Heart right ventricle (tissue), 16 donors: ENCODE measurements at regions not wholly inside any gene's neighbourhood (a gene's known extent, or its start where the extent isn't known, plus 50 kb on each side); places are given as distances from the start of the nearest gene placed in this dataset.

Source experiments
- ATAC-seq, 8 donors: fragments of 200-7000 bp; cut with Tn5 transposase; one replicate each; pipeline ENCODE4 v1.9.1; 2020; ENCODE audit warnings: mild to moderate bottlenecking in 8 of 8, moderate library complexity in 8 of 8, moderate number of reproducible peaks in 1 of 8
- DNase-seq, 2 donors: peaks; one replicate each; pipeline ENCODE4 v3.0.0-alpha.2; 2020
- H3K27ac ChIP-seq, 10 donors: fragments of 200-600 bp; sonication (generic) in 2 of 10; one replicate each; pipeline versions ENCODE4 v1.5.0 to v1.8.0; 2020 to 2022; ENCODE audit warnings: mild to moderate bottlenecking in 3 of 10
- H3K27me3 ChIP-seq, 7 donors: fragments of 200-600 bp; one replicate each; pipeline ENCODE4 v1.8.0; 2021 to 2022; ENCODE audit warnings: mild to moderate bottlenecking in 2 of 7
- H3K36me3 ChIP-seq, 9 donors: fragments of 200-600 bp; sonication (generic) in 1 of 9; one replicate each; pipeline versions ENCODE4 v1.5.0 to v1.8.0; 2020 to 2022; ENCODE audit warnings: mild to moderate bottlenecking in 2 of 9
- H3K4me1 ChIP-seq, 9 donors: fragments of 200-600 bp; sonication (generic) in 1 of 9; one replicate each; pipeline versions ENCODE4 v1.5.0 to v1.8.0; 2020 to 2022; ENCODE audit warnings: mild to moderate bottlenecking in 4 of 9
- H3K4me3 ChIP-seq, 10 donors: fragments of 200-600 bp; sonication (generic) in 2 of 10; one replicate each; pipeline versions ENCODE4 v1.5.0 to v1.8.0; 2020 to 2022; ENCODE audit warnings: mild to moderate bottlenecking in 7 of 10, moderate library complexity in 2 of 10
- H3K9me3 ChIP-seq, 11 donors: fragments of 200-600 bp in 10 of 11; sonication (generic) in 2 of 11; one replicate each; pipeline versions ENCODE4 v1.5.0 to v1.8.0; 2013 to 2022; ENCODE audit warnings: mild to moderate bottlenecking in 2 of 11, control low read depth in 1 of 11, moderate library complexity in 1 of 11
- CTCF ChIP-seq, 9 donors: fragments of 200-600 bp; sonication (generic) in 2 of 9; IDR thresholded peaks; one replicate each; pipeline versions ENCODE4 v1.5.0 to v1.8.0; 2021 to 2022; ENCODE audit warnings: antibody characterized with exemption in 9 of 9, mild to moderate bottlenecking in 5 of 9, moderate library complexity in 1 of 9
- WGBS, 2 donors: extraction: QIAGEN DNeasy Blood & Tissue Kit; methylation state at CpG; one replicate each; pipeline ENCODE4 v1.1.7; 2013; ENCODE audit warnings: inconsistent platforms in 1 of 2; 5-methylcytosine and 5-hydroxymethylcytosine counted together
- intact Hi-C, 10 donors: fragments of 100-400 bp; cut with DNase I; formaldehyde crosslinking; loops; one replicate each; pipeline versions ENCODE4 v1.11.1 to v1.14.2; 2022
- donor health status: Arrhythmogenic right ventricular cardiomyopathy.
- donor health status: ischemic (EF 13 %, LVEDD 7.1; RV severe dilation, severe dysfunction).
- donor health status: healthy with polysubstance abuse.
- donor health status: DM: no; HTN: yes; CAD: no.
- donor health status: DM: no; HTN: no; CAD: no.
- donor health status: ischemic (EF 25% LVEDD 6.9; RV normal size, moderate dysfunction).
- donor health status: ischemic (EF 25% LVEDD 5.7; RV mildly dilated, moderate dysfunction).
- donor health status: healthy.
- donor health status: DM: yes; HTN: yes; CAD: no.
- donor health status: Ischemic cardiomyopathy.
- donor health status: ischemic (EF 35%, LVEDD 5.7; RV mildly dilated, moderate dysfunction).
- donor health status: nonischemic (EF 11% LVEDD 7.7; RV severe dilation, severe dysfunction).
- donor health status: DM: yes; HTN: yes; CAD: no.
- donor health status: PGD.
- donor health status: ischemic (EF 29% LVEDD 5.4; RV normal size, mild dysfunction).
- donor health status: nonischemic (EF 23%, LVEDD 6.1; RV moderate dilation, normal function).

- H3K4me3 ChIP-seq: no peak overlapping the region
- ATAC-seq (no peak), DNase-seq (no peak)
- no peaks in the 10 kb centered on the region for H3K4me1 ChIP-seq
- 30 to 32% methylated on average over 1 of the region's 1 CpG for WGBS, 2 donors
- intact Hi-C loops: no loop called here
- H3K27me3 ChIP-seq: no peaks in the 10 kb centered on the region
- no peak for TF ChIP-seq CTCF (IDR thresholded peaks at IDR 0.05)
- H3K36me3 ChIP-seq: no peaks in the 10 kb centered on the region
- no peak overlapping the region for H3K27ac ChIP-seq
- no peaks in the 10 kb centered on the region for H3K9me3 ChIP-seq
Measured at GRCh38 chr4:129561280-129561679, 465.3 kb downstream of the C4orf33 start.

DNA sequence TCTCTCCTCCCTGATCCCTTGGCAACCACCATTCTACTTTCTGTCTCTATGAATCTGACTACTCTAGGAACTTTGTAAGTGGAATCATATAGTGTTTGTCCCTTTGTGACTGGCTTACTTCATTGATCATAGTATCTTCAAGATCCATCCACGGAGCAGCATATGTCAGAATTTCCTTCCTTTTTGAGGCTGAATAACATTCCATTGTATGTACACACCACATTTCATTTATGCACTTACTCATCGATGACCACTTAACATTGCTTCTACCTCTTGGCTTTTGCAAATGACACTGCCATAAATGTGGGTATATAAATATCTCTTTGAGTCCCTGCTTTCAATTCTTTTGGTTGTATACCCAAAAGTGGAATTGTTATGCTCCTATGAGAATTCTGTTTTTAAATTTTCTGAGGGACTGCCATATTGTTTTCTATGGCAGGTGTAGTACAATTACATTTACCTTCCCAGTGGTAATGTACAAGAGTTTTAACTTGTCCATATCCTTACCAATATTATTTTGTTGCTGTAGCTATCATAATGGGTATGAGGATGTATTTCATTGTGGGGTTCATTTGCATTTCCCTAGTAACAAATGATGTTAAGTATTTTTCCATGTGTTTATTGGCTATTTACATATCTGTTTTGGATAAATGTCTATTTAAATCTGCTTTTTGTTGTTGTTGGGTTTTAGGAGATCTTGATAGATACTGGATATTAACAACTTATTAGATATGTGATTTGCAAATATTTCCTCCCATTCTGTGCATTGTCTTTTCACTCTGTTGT is 466.1 kb downstream of the C4orf33 start:
- Histone ChIP-seq H3K4me1 (no peaks in the 10 kb centered on the region), H3K9me3 (no peaks in the 10 kb centered on the region), H3K4me3 (no peak overlapping the region), H3K27me3 (no peaks in the 10 kb centered on the region), H3K27ac (no peak overlapping the region), H3K36me3 (no peaks in the 10 kb centered on the region)
- WGBS, 2 donors: 69% methylated on average over 2 of the region's 2 CpGs
- ATAC-seq (no peak), DNase-seq (no peak)
- intact Hi-C loops: no loop called here
- TF ChIP-seq CTCF (IDR thresholded peaks at IDR 0.05): no peak

DNA sequence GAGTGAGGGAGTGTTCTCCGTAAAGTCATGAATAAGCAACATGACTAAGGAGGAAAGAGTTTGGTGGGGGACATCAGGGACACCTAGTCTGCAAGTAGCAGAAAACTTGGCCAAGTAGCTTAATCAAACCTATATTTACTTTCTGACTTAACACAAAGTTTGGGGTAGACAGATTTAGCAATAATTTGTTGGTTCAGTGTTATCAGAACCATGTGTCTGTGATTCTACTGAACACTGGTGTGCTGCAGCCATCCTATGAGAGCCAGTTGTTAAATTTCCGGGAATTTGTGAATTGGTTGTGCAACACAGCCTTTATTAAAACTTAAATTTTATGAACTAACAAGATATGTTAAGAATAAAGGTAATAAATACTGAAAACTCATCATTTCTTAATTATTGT is 469.3 kb downstream of the C4orf33 start:
- intact Hi-C loops: no loop called here
- H3K4me1 ChIP-seq: no peaks in the 10 kb centered on the region
- no peak for DNase-seq
- no peak for TF ChIP-seq CTCF (IDR thresholded peaks at IDR 0.05)
- H3K27me3 ChIP-seq: no peaks in the 10 kb centered on the region
- H3K4me3 ChIP-seq: no peak overlapping the region
- no peaks in the 10 kb centered on the region for H3K36me3 ChIP-seq
- no peak overlapping the region for H3K27ac ChIP-seq
- no peaks in the 10 kb centered on the region for H3K9me3 ChIP-seq
- WGBS, 2 donors: 93 to 99% methylated on average over 2 of the region's 2 CpGs
- no peak for ATAC-seq

- no peak for ATAC-seq
- TF ChIP-seq CTCF (IDR thresholded peaks at IDR 0.05): no peak
- Histone ChIP-seq H3K4me3 (no peak overlapping the region), H3K9me3 (peaks cover 0 to 4% (median 0%) of the 10 kb centered on the region in 11 donors), H3K36me3 (no peaks in the 10 kb centered on the region), H3K27ac (no peak overlapping the region), H3K4me1 (no peaks in the 10 kb centered on the region), H3K27me3 (no peaks in the 10 kb centered on the region)
- intact Hi-C loops: no loop called here
- DNase-seq: no peak
Measured at GRCh38 chr4:129570326-129570725, 474.4 kb downstream of the C4orf33 start.
